GM21360 (cell line): ENCODE measurements at regions not wholly inside any gene's neighbourhood (a gene's known extent, or its start where the extent isn't known, plus 50 kb on each side); places are given as distances from the start of the nearest gene placed in this dataset.

Experiments used
- ATAC-seq: cut with Tn5 transposase; IDR thresholded peaks from one replicate; pipeline ENCODE4 v1.9.1; 2021; ENCODE audit warnings: mild to moderate bottlenecking, moderate library complexity; ENCODE audit not compliant: unreplicated experiment

DNA sequence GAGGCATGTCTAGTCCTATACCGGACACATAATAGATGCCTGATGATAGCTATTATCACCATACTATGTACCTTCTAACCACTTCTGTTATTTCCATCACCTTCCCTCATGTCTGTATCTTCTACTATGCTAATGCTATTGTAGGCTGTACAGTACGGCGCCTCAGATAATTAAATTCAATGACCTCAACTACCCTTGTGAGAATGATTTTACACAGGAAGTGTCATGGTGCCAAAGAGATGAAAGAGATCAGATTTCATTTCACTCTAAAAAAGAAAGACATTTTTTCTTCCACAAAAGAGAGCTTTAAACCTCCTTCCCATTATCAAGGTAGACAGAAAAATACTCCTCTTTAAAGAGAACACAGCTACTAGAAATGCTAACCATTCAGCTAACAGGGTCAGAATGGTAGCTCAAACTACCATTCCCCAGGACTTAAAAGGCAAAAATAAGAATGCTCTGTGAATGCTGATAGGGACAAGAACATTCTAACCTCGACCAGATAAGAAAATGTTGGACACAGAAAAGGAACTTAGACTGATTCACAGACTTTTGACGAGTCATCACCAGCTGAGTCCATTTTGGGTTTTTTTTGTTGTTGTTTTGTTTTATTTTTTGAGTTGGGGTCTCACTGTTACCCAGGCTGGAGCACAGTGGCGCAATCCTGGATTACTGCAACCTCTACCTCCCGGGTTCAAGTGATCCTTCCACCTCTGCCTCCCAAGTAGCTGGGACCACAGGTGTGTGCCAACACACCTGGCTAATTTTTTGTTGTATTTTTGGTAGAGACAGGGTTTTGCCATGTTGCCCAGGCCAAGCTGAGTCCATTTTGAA lies 99.2 kb upstream of the RAPGEF2 start:
- ATAC-seq = no peak

DNA sequence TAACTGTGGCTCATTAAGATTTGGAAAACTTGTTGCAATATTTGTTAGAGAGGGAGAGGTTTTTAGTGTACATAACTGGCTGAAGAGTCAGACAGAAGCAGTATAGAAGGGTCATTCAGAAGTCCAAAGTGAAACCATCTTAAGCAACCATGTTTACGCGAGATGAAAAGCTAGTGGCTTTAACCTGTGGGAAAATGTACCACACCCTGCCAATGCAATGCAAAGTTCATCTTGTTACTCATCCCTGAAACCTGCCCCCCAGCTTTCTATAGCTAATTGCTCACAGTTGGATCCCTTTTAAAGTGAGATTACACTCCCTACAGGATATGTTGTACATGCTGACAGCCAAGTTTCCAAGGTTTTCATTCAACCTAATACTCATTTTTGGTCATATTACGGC lies 96.7 kb upstream of the RAPGEF2 start:
- no peak for ATAC-seq

DNA sequence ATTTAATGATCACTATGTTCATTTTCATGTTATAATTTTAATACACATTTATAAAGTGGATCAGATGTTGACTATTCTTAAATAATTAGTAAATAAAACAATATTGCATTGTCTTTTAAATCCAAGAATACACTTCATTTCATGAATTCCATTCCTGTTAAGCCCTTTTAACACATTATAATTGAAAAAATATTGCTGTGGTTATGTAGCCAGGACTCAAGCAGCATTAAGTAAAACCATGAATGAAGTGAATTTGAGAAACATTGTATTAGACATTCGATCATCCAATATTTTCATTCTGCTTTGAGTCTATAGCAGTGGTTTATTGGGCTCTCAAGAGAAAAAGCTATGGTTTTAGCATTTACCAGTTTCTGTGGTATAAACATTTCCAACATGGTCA lies 94.2 kb upstream of the RAPGEF2 start:
- ATAC-seq = no peak

DNA sequence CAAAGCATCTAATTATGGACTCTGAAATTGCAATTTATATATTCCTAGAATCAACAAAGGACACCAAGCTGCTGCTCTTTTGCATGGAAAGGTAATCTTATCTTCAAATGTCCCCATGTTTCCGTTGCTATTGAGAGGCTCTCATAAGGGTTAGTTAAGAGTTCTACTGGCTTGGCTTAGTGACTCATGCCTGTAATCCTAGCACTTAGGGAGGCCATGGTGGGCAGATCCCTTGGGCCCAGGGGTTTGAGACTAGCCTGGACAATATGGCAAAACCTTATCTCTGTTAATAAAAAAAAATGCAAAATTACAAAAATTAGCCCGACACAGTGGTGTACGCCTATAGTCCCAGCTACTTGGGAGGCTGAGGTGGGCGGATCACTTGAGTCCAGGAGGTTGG lies 93.4 kb upstream of the RAPGEF2 start:
- ATAC-seq = no peak

DNA sequence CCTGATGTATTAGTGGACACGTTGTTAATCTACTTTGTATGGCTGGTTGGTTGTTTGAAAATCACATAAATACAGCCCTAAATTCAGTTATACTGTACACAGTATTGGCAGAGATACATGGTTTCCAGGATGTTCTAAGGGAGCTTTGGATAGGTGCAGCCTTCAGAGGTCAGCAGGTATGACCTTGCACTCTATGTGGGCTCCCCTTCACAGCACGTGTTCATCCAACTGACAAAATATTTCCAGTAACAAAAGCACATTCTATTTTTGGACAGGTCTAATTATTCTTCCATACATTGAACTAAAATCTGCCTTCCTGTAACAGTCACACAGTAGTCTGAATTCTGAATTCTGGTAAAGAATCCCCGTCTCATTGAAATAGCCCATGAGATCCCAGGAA lies 92.8 kb upstream of the RAPGEF2 start:
- no peak for ATAC-seq

DNA sequence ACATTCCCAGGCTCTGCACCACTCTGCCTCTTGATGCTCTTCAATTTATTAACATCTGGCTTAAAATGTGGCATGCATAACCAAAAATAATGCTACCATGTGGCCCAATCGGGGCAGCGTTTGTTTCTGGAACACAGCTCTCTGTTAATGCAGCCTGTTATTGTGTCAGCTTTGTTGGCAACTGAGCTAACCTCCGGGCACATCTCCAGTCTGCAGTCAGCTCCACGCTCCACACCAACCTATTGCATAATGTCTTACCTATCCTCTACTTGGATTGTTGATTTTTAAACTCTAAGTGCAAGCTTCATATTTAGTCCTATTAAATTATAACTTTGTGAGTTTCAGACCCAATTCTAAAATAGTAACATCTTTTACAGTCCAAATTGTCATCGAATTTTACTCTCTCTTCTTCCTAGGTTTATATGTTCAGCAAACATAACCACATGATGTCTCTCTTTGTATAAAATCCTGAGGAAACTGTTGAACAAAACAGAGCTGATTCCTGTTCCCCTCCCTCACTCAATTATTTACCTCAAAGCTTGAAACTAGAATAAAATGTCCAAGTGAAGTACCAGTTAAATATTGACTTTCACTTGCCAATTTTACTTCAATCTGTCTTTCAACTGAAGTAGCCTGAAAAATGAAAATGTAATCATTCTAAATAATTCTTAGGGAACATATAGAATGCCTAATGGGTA lies 92.2 kb upstream of the RAPGEF2 start:
- no peak for ATAC-seq

DNA sequence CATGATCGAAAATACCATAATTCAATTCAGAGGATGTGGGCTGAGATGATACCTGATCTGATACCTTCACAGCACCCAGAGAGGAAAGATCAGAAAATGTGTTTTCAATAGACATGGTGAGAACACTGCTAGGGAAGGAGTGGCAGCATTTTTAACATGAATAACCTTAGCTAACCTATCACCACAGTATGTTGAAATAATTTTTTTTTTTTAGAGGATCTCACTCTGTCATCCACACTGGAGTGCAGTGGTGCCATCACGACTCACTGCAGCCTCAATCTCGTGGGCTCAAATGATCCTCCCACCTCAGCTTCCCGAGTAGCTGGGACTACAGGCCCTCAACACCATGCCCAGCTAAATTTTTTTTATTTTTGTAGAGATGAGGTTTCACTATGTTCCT lies 90.5 kb upstream of the RAPGEF2 start:
- ATAC-seq = no peak

DNA sequence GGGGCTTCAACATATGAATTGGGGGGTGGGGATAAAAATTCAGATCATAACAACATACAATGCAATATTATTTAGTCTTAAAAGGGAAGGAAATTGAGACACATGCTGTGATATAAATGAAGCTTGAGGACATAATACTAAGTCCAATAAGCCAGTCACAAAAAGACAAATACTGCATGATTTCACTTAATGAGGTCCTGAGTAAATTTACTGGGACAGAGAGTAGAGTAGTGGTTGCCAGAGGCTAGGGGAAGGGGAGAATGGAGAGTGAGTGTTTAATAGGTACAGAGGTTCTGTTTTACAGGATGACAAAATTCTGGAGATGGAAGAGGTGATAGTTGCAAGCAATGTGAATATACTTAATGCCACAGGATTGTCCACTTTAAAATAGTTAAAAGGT lies 89.2 kb upstream of the RAPGEF2 start:
- no peak for ATAC-seq

DNA sequence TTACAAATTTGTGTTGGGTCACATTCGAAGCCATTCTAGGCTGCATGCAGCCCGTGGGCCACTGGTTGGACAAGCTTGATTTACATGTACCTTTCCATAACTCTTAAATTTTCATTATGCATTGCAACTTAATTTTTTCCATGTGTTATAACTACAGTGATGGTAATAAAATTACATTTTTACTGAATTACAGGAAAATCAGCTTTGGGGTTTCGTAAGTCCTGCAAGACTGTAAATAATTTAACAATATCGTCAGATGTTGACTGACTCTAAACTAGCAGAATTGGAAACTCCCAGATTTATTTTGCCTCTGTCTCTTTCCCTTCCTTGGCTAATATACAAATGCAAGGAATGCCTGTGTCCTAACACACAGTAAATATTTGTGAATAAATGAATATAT lies 88.0 kb upstream of the RAPGEF2 start:
- no peak for ATAC-seq

DNA sequence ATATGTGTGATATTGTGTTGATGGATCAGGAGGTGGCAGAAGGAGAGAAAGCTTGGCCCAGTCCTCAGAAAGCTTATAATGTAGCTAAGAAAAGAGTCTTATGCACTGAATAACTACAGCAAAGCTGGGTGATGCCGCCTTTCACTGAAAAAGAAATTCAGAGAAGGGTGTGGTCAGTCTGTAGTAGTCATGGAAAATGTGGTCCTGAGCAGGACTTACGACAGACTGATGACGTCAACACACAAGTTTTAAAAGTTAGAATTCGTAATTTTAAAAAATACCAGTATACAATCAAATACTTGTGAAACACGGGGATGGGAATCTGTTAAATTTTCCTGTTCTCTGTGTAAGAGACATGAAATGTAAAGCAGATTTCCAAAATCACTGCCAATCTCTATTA lies 87.0 kb upstream of the RAPGEF2 start:
- no peak for ATAC-seq

DNA sequence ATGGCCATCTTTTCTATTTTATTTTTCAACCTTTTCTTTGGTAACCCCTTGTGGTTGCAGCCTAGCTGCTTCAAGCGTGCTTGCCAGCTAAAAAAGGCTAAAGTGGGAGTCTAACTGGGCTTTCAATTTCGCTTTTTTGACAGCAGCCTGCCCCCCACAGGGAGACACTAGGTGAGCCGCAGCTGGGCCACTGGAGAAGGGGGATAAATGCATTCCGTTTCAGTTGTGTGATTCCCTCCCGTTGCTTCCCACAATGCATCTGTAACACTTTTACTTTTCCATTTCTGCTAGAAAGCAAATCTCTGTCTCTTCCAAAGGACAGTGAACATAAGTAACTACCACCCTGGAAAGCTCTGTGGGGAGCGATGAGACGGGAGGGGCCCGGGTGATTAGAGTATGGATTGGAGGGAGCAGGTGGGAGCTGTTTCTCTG lies 86.3 kb upstream of the RAPGEF2 start:
- ATAC-seq = peak; percentile 58

DNA sequence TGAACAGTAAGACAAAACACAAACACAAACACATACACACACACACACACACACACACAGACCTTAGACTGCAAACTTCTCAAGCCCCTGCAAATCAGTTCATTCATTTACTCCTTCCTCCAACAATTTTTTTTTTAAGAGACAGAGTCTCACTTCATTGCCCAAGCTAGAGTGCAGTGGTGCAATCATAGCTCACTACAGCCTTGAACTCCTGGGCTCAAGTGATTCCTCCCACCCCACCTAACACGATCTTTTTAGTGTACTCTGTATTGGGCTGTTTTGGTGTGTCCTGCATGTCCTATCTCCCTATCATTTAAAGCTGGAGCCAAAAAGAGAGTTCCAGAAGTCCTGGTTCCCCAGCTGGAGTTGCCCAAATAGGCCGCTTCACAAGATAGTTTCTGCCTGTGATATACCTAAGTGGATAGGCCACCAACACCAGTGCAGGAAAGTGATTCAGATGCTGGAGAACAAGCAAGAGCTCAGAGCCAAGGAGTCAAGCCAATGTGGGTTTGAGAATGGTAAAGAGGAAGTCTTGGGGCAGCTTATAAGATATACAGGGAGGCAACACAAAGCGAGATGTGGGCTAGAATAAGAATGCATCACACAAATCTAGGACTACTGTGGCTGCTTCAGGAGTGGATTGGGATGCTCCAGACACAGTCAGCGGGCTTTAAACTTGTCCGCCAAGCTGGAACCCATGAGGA lies 85.4 kb upstream of the RAPGEF2 start:
- ATAC-seq = peak; percentile 37

DNA sequence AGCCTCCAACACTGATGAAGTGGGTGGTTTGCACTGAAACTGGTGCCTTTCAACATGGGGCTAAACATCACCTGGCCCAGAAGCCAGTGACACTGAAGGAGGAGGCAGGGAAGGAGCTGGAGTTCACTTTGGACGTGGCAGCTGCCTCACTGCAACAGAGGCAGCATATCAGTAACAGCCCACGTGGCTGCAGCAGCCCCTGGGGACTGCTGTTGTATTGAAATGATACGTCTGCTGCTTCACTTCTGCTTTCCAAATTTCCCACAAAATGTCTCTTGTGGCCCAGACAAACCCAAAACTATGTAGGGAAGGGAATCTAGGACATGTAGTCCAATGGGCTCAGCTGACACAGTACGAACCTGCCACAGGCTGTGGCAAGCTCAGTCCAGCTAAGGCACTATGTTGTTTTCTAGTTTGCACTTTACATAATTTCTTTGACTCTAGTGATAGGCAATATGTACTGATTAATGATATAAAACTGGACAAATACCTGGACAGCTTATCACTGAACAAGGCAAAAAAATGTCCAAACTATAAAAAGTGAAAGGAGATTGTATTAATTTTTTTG lies 84.7 kb upstream of the RAPGEF2 start:
- ATAC-seq = peak; percentile 96

DNA sequence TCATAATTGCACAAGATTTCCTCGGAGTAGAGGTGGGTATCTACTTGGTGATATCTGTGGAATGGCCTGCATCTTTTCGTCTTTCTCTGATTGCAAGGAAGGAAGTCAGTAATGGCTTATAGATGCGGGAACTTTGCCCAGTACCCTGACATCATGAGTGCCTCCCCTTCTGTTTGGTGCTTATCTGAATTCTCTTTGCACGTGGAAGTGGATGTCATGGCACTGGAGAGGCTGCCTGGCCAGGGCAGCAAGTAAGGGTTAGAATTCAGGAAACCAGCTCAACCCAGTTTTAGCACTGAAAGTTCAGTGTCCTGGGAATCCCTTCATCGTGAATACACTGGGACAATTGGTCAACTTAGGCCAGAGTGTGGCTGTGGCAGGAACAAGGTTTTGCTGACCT lies 83.5 kb upstream of the RAPGEF2 start:
- no peak for ATAC-seq

DNA sequence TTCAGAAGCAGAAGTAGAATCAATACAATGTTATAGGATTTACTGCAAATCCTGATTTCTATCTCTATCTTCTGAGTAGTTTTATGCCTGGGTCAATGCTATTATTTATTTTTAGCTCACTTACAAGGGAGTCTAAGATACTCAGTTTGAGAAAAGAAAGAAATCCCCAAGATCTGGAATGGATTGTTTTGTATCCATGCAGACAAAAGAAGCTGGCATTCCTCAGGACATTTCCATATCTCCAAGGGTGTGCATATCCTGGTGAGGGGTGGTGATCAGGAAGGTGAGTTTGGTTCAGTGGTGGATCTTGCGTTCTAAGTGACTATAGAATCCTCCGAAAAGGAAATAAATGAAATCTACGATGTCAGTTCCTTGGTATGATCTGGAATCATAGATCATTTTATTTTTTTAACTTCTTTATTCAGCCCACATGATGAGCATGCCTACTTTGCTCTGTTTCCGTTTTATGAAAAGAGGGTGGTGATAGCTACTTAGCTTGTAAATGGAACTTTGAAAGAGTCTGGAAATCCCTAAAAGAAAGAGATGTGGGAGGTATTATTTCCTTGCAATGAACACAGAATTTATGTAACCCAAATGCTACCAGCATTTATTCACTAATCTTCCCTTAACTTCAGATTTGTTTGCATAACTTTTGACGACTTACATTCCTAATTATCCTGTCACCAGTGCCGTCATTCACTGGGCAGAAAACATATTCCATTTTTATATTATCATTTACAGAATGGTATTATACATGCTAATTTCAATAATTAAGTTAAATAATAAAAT lies 81.1 kb upstream of the RAPGEF2 start:
- ATAC-seq = no peak

DNA sequence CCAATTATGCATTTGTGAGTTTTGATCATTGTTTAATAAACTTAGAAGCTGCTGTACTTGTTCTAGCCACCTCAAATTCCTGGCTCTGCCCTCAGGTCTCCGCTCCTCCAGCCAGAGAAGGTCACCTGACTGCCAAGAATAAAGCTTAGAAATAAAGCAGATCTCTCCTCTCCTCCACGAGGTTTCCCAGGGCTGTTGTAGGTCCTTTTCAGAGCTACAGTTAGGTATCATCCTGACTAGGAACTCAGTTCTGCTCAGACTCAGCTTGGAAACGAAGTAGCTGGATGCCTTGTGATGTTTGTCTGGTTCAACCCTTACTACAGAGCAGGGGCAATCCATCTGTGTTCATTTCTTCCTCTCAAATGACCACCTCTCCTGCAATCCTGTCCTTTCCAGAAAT lies 79.1 kb upstream of the RAPGEF2 start:
- ATAC-seq = no peak

DNA sequence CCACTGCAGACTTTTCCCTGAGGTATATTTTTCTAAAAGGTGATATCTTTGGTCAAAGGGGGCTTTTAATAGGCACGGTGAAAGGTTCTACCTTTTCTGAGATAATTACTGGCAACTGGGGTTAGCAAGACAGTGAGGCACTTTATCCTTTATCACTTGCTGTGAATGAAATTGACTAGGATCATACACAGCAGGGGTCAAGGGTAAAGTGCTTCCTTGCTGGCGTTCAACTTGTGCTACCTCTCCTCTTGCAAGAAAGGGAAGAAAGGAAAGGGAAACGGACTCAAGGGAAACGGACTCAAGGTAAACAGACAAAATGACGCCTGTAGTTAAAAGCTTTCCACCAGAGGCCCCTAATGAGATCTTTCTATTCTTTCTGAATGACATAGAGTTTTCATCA lies 78.6 kb upstream of the RAPGEF2 start:
- no peak for ATAC-seq

DNA sequence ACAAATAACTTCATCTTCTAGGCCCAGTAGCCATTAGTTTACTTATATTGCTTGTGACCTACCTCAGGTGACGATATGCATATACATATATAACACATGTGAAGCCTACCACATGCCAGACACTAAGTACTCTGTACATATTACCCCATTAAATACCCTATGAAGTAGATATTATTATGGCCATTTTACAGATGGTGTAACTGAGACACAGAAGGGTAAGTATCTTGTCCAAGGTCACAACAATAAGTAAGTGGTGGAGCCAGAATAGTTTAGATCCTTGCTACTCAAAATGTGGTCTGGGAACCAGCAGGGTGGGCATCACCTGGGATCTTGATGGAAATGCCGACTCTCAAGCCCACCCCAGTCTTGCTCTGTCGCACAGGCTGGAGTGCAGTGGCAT lies 78.1 kb upstream of the RAPGEF2 start:
- ATAC-seq = no peak

DNA sequence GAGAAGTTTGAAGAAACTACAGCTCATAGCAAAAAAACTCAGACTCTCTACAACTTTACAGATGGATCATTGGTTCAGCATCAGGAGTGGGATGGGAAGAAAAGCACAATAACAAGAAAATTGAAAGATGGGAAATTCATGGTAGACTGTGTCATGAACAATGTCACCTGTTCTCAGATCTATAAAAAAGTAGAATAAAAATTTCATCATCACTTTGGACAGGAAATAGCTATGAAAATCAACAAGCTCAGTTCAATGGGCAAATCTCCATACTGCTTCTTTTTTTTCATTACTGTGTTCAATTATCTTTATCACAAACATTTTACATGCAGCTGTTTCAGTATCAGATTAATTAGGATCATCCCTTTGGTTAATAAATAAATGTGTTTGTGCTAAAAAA lies 76.5 kb upstream of the RAPGEF2 start:
- no peak for ATAC-seq

DNA sequence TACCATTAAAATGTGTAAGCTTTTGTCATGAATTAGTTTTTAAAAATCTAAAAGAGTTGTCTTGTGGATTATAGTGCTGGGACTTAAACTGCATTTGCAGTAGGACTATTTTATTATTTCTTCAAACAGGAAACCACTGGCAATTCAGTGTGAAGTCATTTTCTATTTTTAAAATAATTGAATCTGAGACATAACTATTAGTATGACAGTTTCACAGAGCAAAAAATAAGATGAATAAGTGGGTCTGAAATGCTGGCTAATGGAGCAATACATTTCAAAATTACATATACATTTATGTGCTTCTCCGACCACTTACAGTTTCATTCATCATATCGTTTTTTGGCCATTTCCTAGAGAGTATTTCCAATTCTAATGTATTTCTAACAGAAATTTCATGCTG lies 75.3 kb upstream of the RAPGEF2 start:
- ATAC-seq = peak; percentile 71

DNA sequence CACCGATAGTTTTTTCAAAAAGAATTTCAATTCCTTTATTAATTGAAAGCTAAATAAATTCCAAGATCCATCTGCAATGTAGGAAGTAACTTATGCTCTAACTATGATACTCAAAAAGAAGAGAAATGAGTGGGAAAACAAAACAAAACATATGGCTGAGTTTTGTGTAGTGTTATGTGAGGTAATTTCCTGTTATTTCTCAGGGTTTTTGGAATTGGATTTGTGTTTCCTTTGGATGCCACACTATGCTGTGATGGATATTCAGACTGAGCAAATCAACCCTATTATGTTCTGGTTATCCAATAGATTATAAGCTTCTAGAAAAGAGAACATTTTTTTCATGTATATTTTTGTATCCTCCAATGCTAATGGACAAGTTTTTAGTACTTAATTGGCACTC lies 73.4 kb upstream of the RAPGEF2 start:
- no peak for ATAC-seq
